ENCODE measurements at regions not wholly inside any gene's neighbourhood (a gene's known extent, or its start where the extent isn't known, plus 50 kb on each side); places are given as distances from the start of the nearest gene placed in this dataset.
"Not testable (repeated sequence)": the region's sequence is repeated elsewhere in the genome, so short reads cannot be mapped to it uniquely, and the experiment has no call there.

- no peak for DNase-seq
These were observed 599.0 kb upstream of the TPK1 start for GRCh38 chr7:145434811-145435210.

DNA sequence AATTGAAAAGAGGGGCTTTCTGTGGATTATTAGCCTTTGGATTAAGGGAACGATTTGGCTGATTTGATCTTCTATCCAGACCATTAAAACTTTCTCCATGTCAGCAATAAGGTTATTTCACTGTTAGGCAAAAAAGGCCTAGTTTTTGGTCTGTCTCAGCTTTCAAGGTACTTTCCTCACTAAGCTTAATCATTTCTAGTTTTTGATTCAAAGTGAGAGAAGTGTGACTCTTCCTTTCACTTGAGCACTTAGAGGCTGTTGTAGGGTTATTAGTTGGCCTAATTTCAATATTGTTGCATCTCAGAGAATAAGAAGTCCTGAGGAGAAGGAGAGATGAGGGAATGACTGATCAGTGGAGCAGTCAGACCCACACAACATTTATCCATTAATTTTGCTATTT, 596.0 kb upstream of the TPK1 start:
- DNase-seq: no peak

GRCh38 chr7:145418481-145418880, 582.6 kb upstream of the TPK1 start:
- not testable (repeated sequence) for DNase-seq

GRCh38 chr7:145411066-145411465, 575.2 kb upstream of the TPK1 start:
- DNase-seq: no peak

DNA sequence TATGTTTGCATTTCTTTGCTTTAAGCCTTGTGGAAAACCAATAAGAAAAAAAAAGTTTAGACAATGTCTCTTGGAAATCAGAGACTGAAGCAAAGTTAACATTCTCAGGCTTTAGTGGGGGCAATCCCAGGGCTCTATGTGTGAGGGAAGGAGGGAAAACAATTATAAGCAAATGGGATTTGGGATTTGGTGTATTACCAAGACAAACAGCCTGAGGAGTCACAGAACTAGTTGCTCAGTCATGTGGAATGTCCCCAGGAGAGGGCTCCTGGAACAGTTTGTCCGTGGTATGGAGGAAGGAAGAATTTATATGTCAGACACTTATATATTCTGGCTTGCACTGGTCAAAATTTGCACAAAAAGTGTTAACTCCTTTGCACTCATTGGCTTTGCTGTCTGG, 562.9 kb upstream of the TPK1 start:
- no peak for DNase-seq

GRCh38 chr7:145394126-145394525, 558.3 kb upstream of the TPK1 start:
- no peak for DNase-seq

- no peak for DNase-seq
These were observed 546.9 kb upstream of the TPK1 start for GRCh38 chr7:145382762-145383161.

GRCh38 chr7:145378197-145378596, 542.3 kb upstream of the TPK1 start:
- no peak for DNase-seq

GRCh38 chr7:145360511-145361100, 524.8 kb upstream of the TPK1 start:
- DNase-seq: no peak

DNA sequence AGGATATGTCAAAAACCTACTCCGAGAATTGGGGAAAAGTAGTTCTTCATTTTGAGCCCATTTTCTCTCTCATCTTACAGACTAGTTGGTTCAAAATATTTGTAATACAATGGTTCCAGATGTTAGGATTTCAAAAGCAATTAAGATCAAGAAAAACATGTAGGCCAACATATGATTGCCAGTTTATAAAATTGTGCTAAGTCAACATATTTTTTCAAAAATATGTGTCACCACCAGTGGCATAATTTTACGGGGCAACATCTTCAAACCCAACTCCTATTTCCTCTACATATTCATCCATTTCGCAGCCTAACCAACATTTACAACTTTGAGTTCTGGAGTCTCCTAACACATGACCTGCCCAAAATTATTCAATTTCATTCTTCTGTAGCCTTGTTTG, 514.5 kb upstream of the TPK1 start:
- DNase-seq: no peak

DNA sequence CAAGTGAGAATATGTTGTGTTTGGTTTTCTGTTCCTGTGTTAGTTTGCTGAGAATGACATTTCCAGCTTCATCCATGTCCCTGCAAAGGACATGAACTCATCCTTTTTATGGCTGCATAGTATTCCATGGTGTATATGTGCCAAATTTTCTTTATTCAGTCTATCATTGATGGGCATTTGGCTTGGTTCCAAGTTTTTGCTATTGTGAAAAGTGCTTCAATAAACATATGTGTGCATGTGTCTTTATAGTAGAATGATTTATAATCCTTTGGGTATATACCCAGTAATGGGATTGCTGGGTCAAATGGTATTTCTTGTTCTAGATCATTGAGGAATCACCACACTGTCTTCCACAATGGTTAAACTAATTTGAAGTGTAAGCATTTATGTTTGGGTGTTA, 513.6 kb upstream of the TPK1 start:
- DNase-seq: not testable (repeated sequence)

GRCh38 chr7:145347271-145347670, 511.4 kb upstream of the TPK1 start:
- DNase-seq: no peak

DNA sequence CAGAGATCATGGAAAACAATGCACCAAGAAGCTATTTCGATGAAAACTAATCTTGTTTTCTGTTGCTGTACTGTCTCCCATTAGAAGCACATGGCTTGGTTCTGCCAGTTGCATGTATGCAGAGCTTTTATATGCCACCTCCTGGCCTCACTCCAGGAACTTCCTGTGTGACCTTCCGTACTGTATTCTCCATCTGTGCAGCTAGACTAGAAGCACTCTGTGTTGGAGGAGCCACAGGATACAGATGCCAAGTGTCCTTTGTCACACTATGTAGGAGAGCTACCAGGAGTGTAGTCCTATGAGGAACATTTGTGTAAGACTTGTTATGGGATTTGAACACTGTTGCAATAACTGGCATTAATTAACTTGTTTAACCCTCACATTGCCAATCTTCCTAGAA, 503.5 kb upstream of the TPK1 start:
- peak; percentile 87 for DNase-seq

DNA sequence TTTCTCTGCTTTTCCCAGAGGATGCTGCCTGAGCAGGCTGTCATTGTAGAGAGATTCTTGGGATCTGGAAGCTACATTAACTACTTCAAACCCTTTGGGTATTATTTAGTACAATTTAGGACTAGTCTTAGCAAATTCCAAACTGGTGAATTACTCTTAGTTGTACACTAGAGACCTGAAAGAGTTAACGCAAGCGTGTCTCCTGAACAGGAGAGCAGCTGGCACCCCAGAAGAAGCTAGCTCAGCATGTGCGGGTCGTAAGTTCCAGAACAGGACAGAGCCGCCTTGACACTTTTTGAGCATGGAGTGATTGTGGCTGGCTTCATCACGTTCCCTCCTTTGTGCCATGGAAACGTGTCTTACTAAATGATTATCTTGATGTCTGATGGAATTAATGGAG, 495.7 kb upstream of the TPK1 start:
- no peak for DNase-seq

- no peak for DNase-seq
These were observed 495.2 kb upstream of the TPK1 start for GRCh38 chr7:145331076-145331475.

DNA sequence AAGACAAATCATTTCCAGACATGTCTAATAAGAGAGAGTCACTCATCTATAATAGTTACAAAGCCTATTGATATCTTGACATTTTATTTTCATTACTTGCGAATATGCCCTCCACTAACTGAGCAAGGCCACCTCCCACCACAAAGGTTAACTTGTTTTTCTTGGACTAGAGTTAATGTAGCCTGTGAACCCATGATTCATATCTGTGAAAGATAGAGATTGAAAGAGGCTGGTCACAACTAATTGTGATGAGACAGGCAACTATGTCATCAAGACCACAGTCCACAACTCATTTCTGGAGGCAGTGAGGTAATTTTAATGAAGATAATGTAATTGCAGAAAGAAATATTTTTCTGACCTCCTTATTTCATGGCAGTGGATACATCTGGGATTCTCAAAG, 491.8 kb upstream of the TPK1 start:
- no peak for DNase-seq

DNA sequence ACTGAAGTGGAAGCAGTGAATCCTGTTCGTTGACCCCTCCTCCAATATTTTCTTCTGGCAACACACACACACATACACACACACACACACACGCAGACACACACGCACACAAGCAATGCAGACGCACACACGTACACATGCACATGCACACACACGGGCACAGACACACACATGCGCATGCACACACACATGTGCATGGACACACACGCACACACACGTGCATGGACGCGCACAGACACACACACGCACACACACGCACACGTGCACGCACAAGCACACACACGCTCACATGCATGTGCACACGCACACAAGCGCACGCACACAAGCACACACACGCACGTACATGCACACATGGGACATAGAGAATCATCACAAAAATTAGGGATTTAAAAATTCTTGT, 488.2 kb upstream of the TPK1 start:
- DNase-seq: no peak

GRCh38 chr7:145313551-145313950, 477.7 kb upstream of the TPK1 start:
- DNase-seq: no peak

GRCh38 chr7:145293754-145294153, 457.9 kb upstream of the TPK1 start:
- peak; percentile 39 for DNase-seq

DNA sequence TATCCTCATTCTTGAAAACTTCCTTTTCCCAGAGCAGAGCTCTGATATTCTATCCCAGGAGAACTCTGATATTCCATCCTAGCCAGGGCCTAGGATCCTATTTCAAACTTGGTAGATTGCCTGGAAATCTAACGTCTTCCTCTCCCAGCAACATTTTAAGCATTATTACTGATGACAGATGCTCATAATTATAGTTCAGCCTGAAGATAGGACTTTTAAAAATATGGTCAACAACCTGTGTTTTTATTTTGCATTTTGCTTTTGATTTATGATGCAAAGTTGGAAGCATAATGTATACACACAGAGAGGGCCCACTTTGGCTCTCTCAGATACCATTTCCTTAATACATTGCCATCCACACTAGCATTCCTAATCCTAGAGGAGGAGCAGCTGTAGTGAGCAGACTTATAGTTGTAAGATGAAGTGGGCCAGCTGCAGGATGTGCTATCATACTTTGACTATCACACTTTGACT, 457.4 kb upstream of the TPK1 start:
- peak; percentile 91 for DNase-seq

- no peak for DNase-seq
These were observed 453.5 kb upstream of the TPK1 start for GRCh38 chr7:145289384-145289783.

DNA sequence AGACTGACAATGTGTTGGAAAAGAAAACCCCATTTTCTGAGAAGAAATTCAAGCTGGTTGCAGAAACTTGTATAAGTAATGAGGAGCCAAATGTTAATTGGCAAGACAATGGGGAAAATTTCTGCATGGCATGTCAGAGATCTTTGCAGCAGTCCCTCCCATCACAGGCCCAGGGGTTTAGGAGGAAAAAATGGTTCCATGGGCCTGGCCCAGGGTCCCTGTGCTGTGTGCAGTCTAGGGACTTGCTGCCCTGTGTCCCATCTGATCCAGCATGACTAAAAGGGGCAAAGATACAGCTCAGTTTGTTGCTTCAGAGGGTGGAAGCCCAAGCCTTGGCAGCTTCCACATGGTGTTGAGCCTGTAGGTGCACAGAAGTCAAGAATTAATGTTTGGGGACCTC, 440.3 kb upstream of the TPK1 start:
- no peak for DNase-seq

- DNase-seq: no peak
These were observed 433.7 kb upstream of the TPK1 start for GRCh38 chr7:145269418-145270161.

DNA sequence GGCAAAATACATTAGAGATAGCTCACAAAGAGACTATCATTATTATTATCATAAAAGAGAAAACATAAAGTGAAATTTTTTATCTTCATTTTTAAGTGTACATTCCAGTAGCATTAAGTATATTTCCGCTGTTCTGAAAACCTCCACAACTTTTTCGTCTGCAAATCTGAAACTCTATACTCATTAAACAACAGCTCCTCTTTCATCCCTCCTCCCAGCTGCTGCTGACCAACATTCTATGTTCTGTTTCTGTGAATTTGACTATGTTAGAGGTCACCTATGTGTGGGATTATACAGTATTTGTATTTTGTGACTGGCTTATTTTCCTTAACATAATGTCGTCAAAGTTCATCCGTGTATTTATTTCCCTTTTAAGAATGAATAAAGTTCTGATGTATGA, 429.3 kb upstream of the TPK1 start:
- no peak for DNase-seq

- no peak for DNase-seq
These were observed 428.0 kb upstream of the TPK1 start for GRCh38 chr7:145263886-145264285.
